Erythroblast (primary cell): ENCODE measurements at regions not wholly inside any gene's neighbourhood (a gene's known extent, or its start where the extent isn't known, plus 50 kb on each side); places are given as distances from the start of the nearest gene placed in this dataset.

Experiments used
- DNase-seq, 2 experiments: peaks; one replicate each; lab custom pipeline; 2025; lab: John Stamatoyannopoulos, UW
- GATA1 ChIP-seq: IDR thresholded peaks from 2 replicates; pipeline ENCODE4 v1.6.1; 2011; ENCODE audit warnings: low read depth, mild to moderate bottlenecking, control low read depth, low read length, moderate library complexity
- POLR2A ChIP-seq: IDR thresholded peaks from 2 replicates; pipeline ENCODE4 v1.6.1; 2011; ENCODE audit warnings: mild to moderate bottlenecking, low read length

DNA sequence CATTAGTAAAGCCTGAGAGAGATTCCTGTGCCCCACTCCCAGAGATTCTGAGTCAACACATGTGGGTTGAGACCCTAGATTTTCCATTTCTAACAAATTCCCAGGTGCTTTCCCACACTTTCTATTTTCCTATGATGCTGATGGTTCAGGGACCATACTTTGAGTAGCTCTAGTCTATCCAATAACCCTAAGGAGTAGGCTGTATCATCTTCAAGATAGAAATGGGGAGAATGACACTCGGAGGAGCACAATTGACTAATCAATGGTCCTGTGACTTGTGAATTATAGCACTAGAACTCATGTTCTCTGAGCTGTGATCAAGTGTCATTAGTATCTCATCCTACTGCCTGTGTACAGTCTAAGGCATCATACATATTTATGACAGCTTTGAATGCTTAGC is 232.9 kb upstream of the B3GALT2 start:
- no peak for TF ChIP-seq GATA1
- no peak for TF ChIP-seq POLR2A
- no peak for DNase-seq

DNA sequence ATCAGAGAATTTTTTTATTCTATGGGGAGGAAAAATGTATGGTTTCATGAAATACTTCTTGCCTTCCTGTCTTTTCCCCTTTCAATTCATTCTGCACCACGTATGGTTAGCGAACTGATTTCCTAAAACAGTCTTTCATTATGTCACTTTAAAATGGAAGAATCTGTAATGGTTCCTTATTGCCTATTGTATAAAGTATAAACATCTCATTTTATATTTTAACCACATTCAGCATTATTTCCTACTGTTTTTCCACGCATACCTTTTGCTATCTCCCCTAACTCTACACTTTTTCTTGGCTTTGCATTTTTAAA is 232.3 kb upstream of the B3GALT2 start:
- DNase-seq, result no peak
- TF ChIP-seq GATA1, result no peak
- no peak for TF ChIP-seq POLR2A

DNA sequence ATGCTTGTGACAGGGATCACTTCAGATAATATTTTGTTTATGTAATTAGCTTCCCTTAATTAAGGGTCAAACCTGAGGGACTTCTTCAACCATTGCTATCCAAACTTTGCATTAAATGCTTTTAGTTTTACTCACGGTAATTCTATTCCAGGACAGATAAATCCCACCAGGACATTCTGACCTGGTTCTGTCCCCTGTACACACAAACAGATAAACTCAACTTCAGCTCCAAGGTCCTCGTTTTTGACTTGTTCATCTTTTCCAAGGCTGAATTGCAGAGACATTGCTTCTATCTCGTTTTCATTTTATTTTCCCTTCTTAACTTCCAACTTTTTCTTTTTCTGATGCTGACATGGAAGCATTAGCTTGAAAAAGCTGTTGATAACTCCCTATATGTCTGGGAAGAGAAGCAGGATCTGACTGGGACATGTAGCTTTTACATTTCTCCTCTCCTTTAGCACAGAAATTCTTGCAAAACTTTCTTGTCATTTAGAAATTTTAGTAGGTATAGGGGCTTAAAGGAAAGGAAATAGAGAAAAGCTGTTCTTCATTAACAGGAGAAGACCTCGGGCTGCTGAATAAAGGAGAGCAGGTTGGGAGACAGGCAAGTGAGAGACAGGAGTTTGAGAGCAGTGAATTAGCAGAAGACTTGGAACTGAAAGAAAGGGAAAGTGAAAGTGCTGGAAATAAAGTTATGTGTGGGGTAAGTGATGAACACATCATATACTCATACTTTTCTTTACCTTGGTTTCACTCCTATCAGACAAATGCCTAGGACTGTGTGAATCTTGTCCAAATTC is 231.7 kb upstream of the B3GALT2 start:
- TF ChIP-seq POLR2A, result peak; percentile 27
- no peak for TF ChIP-seq GATA1
- DNase-seq, result peak; percentile 52 to 62

DNA sequence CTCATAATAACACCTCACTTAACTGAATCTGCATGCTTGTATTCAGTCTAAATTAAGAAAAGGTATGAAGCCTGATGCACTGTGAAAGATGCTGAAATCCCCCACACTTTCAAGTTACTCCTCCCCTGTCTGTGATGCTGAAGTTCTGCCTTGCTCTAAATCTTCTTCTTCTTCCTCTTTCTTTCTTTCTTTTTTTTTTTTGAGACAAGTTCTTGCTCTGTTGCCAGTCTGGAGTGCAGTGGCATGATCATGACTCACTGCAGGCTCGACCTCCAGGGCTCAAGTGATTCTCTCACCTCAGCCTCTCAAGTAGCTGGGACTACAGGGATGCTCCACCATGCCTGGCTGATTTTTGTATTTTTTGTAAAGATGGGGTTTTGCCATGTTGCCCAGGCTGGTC is 231.0 kb upstream of the B3GALT2 start:
- TF ChIP-seq GATA1, result no peak
- no peak for TF ChIP-seq POLR2A
- DNase-seq, result peak; percentile 17 to 22

DNA sequence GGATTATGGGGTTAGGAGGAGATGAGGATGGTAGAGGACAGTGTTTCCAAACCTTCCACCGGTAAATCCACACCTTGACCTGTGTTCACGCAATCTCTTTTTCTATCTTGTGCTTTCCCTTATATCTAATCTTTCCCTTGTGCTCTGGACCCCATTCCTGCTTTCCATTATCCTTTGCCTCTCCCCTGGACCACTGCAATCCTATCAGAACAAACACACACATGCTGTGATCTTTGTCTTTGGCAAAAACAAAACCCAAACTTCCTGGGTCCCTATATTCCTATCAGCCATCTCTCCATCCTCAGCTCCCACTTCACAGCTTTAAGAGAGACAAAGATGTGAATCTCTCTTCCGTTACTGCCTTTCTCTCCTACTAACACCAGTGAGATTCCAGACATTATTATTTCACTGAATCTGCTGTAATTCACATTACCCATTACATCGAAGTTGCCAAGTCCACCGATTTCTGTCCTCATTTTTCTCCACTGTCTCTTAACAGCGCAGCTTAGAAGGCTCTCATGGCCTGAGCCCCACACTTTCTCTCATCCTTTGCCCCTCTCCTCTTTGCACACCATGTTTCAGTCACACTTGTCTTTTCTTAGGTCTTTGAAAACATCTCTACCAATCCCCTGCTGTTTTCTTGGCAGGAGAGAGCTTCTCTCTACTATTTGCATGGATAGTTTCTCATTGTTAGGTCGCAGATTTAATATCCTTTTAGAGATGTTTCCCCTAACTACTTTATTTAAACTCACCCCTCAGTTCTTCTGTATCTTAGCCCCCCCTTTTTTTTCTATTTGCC is 230.0 kb upstream of the B3GALT2 start:
- TF ChIP-seq GATA1, result no peak
- TF ChIP-seq POLR2A, result no peak
- DNase-seq, result no peak

DNA sequence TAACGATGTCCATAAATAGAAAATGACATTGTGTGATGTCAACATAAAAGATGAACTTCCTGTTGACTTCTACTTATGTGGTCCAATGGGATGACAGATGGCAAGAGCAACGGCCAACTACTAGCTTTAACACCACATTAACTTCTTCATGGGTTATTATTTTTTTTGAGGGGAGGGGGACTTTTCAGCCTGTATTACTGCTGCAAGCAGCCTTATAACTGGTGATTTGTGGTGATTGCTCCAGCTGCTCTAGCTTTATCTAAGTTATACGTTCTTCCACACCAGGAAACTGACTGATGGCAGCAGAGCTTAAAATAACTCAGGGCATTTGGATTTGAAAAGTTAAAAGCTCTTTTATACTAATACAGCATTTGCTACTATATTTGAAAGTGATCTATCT is 228.8 kb upstream of the B3GALT2 start:
- DNase-seq, result no peak

DNA sequence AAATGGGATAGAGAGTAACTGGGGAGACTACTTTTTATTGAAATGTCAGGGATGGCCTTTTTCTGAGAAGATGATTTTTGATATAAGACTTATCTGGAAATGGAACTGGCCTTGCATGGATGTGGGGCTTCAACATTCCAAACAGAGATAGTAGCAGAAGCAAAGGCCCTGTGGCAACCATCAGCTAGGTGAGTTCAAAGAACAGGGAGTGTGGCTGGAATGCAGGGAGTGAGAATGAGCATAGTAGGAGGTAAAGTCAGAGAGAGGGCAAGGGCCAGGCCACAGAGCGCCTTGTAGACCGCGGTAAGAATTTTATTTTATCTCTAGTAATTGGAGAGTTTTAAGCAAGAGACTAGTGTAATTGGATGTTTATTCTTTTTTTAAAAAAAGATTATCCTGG is 227.0 kb upstream of the B3GALT2 start:
- DNase-seq, result no peak
- no peak for TF ChIP-seq POLR2A
- TF ChIP-seq GATA1, result no peak

More for the DNA sequence above, 228.8 kb upstream of the B3GALT2 start:
- no peak for TF ChIP-seq GATA1
- no peak for TF ChIP-seq POLR2A

DNA sequence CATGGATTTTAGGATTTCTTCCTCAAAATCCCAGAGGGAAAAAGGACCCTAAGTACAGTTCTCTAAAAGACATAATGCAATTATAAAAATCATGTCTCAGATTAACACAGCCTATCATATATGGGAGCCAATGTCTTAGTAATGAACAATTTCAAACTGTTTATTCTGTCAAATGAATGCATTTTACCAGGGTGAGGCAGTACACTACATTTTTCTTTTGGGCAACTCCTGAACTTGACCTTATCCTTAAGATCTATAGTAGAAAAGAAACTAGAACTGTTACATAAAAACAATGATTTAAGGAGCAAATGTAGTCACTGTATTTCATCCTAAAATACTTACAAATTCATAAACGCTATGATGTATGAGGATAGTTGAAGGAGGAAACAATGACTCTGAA is 226.3 kb upstream of the B3GALT2 start:
- no peak for TF ChIP-seq POLR2A
- TF ChIP-seq GATA1, result no peak
- no peak for DNase-seq

DNA sequence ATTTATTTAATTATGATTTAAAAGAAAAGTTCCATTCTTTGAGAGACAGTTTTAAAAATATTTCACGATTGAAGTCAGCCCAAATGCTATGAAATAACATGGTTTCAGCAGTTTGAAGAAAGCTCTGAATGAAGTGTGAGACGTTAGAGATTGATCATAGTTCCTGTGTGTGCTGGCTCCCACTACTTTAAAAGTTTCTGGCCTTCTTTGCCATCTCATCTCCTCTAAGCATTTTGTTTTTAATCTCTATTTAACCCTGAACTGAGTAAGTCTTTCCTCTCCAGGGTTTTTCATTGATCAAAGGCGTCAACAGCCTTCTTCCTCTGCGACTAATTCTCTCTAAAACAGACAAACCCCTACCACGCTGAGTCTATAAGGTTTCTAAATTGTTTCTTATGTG is 225.3 kb upstream of the B3GALT2 start:
- no peak for DNase-seq
- TF ChIP-seq GATA1, result no peak
- no peak for TF ChIP-seq POLR2A

DNA sequence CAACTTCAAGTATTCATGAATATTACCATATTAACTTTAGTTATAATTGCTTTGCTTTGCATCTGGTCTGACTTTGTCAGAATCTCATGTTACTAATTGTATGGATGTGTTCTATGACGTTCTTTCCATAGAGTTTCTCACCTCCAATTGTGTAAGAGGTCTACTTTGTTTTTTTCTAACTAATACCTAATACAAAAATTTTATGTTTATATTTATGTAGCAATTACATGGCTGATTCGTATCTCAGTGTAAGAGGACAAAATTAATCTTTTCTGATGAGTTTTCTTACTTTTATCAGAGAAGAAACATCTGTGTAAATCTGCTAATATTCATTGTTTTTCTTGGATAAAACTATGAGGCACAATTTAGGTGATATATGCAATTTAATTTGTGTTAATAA is 224.8 kb upstream of the B3GALT2 start:
- TF ChIP-seq POLR2A (no peak), GATA1 (no peak)
- no peak for DNase-seq

DNA sequence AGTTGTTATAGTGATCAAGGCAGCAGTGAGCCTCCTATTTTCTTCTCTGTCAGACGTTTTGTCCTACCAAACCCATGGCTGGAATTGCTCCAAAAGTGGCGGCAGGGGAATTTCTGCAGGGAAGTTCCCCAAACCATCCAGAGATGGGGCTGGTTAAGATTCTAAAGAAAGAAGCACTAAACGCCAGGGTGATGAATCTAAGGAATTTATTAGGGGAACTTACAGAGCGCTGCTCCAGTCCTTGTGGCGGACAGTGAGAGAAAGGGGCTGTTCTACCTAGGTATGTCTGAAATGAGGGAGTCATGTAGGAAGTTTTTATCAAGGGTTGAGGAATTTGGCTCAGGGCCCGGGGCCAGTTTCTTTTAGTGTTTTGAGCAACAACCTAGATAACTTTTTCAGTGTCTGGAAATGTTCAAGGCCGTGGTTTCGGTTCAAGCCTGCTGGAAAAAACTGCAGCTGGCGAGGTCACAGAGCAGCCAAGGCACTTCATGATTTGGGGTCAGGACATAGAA is 222.4 kb upstream of the B3GALT2 start:
- peak in 1 of 2 experiments; percentile 7 for DNase-seq
- TF ChIP-seq POLR2A (no peak), GATA1 (no peak)

DNA sequence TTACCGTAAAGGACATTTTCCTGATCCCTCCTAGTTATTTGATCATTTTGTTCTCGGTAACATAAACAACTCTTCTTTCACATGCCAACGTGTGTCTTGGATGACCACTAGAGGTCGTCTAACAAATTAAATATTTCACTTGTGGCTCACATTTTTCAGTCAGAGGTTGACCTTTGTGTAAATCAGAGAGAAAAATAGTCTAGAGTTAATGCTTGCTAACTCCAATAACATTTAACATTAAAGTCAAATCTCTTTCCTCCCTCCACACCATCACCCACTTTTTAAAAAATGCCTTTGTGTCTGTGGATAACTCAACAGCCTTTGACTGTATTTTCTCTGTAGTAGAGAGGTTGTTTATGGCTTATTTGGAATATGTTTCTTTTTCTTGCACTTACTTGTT is 220.5 kb upstream of the B3GALT2 start:
- DNase-seq, result peak; percentile 41 to 55
- no peak for TF ChIP-seq GATA1
- TF ChIP-seq POLR2A, result no peak

DNA sequence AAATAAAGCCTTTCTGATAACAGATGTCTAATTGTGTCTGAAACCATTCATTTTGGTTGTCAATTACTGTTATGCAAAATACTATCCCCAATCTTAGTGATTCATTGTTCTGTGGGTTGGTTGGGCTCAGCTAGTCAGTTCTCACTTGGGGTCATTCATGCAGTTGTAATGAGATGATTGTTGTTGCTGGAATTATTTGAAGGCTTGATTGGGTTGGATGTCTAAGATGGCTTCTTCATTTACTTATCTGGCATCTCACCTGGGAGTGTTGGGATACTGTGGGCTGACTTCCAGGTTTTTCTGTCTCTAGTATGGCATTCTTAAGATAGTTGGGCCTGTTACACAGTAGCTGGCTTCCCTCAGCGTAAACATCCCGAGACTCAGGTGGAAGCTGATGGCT is 217.8 kb upstream of the B3GALT2 start:
- no peak for DNase-seq
- TF ChIP-seq POLR2A (no peak), GATA1 (no peak)

DNA sequence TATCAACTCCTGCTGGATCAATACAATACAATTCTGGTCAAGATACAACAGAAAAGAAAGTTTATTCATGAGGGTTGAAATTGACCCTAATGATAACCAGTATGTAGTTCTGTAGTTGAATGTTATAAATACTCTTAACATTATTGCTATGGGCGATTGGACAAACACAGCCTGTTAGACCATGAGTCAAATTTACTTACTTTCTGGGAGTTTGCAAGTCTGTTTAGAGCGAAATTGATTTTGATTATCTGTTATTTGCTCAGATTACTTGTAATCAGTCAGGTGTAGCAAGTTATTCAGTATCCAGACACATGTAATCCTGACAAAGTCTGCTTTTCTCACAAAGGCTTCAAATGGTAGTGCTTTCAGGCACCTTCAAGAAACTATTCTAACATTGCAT is 216.6 kb upstream of the B3GALT2 start:
- TF ChIP-seq POLR2A (no peak), GATA1 (no peak)
- no peak for DNase-seq

DNA sequence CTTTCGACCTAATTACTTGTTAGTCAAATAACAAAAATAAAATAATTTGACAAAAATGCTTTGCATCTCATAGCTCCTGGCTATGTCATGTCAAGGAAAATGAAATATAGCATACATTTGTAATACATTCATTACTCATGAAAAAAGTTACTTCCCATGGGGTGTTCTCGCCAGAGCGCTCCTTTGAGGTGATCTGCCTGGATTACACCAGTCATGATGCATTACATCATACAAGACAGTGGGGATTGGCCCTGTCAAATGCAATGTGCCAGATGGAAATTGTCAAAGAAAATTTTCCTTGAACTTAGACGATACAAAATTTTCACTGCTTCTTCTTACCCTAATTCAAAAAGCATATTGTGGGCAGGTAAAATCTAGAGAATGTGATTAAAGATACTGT is 215.6 kb upstream of the B3GALT2 start:
- DNase-seq, result no peak
- TF ChIP-seq GATA1, result no peak
